GM13977 (cell line): ENCODE measurements at regions not wholly inside any gene's neighbourhood (a gene's known extent, or its start where the extent isn't known, plus 50 kb on each side); places are given as distances from the start of the nearest gene placed in this dataset.

Experiments
- DNase-seq: peaks from one replicate; pipeline ENCODE4 v3.0.0; 2012; ENCODE audit warnings: low spot score
- in situ Hi-C: fragments of 300-500 bp; cut with MboI; formaldehyde crosslinking; loops from one replicate; pipeline ENCODE4 v1.12.0; 2022; ENCODE audit warnings: low sequenced_read_pairs, low pct_unique_long_range_greater_than_20kb, mixed read lengths, inconsistent platforms; ENCODE audit not compliant: unreplicated experiment
- TF ChIP-seq, protein P1 (sequence below): IDR thresholded peaks from 2 replicates; pipeline ENCODE4 v1.5.1; 2012; ENCODE audit warnings: mild to moderate bottlenecking, control low read depth; ENCODE audit not compliant: insufficient read depth; ENCODE audit errors: extremely low read depth, missing control alignments

DNA sequence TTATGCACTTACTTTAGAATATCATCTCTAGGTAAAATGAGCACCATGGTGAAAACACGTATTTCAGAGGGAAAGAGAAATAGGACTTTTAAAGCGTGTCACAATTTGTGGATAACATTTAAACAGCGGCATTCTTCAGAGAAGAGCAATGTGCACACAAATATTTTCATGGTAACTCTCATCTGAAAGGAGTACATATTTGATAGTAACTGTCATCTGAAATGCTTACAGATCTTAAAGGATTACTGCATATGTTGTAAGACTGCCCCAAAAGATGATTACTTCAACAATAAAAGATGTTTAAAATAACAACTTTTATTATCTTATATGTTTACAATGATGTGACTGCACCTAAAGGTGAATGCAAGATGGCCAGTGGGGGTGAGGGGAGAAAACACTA lies 408.8 kb downstream of the PLA2G4A start:
- DNase-seq: no peak
- in situ Hi-C loops: no loop called here
- TF ChIP-seq, protein P1, sequence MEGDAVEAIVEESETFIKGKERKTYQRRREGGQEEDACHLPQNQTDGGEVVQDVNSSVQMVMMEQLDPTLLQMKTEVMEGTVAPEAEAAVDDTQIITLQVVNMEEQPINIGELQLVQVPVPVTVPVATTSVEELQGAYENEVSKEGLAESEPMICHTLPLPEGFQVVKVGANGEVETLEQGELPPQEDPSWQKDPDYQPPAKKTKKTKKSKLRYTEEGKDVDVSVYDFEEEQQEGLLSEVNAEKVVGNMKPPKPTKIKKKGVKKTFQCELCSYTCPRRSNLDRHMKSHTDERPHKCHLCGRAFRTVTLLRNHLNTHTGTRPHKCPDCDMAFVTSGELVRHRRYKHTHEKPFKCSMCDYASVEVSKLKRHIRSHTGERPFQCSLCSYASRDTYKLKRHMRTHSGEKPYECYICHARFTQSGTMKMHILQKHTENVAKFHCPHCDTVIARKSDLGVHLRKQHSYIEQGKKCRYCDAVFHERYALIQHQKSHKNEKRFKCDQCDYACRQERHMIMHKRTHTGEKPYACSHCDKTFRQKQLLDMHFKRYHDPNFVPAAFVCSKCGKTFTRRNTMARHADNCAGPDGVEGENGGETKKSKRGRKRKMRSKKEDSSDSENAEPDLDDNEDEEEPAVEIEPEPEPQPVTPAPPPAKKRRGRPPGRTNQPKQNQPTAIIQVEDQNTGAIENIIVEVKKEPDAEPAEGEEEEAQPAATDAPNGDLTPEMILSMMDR: no peak

DNA sequence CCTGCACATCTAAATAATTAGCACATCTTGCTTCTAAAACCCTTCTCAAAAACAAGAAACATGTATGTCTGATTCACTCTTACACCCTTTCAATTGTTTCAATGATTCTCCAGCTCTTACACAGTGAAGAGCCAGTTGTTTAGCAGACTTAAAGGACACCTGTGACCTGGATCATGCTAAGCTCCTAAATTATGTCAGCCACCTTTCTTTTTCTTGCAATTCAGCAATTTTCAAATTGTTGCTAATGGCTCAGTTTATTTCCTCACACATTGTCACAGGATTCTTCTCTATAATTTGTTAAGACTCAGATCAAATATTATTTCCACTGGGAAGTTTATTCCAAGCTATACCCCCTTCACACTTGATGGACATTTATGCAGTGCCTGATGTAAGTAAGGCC lies 413.2 kb downstream of the PLA2G4A start:
- DNase-seq: no peak
- TF ChIP-seq, protein P1: no peak
- in situ Hi-C loops: no loop called here

DNA sequence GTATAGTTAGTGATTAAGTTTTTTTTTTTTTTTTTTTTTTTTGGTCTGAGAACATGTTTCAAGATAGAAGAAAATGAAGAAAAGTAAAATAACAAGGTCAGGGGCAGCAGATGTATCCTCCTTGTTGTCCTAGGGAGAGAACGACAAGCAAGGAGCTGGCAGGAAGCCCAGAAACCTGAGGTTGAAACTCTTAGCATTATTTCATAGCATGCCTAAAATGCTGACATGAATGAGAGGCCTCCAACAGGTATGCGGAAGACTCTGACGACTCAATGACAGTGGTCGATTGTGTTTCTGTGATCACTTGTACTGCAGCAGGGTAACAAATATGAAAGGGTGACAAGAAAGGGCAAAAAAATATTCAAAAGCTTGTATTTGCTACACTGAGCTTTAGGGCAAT lies 415.9 kb downstream of the PLA2G4A start:
- in situ Hi-C loops: no loop called here
- TF ChIP-seq, protein P1: no peak
- no peak for DNase-seq

DNA sequence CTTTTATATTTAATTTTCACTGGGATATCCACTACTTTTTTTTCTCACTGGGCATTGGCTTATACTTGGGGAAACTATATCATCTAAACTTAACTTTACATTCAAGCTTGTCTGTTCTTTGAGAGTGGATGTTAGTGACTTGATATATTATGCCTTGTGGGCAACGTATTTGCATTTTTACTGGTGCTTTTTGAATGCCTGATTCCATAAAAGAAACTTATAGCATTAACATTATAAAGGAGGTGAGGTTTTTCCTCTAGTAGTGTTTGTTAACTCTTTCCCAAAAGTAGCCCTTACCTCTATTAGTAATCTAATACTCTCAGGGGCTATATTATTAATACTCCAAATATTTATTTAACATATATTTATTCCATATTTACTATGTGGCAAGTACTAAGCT lies 416.5 kb downstream of the PLA2G4A start:
- DNase-seq: no peak
- TF ChIP-seq, protein P1: no peak
- in situ Hi-C loops: no loop called here

DNA sequence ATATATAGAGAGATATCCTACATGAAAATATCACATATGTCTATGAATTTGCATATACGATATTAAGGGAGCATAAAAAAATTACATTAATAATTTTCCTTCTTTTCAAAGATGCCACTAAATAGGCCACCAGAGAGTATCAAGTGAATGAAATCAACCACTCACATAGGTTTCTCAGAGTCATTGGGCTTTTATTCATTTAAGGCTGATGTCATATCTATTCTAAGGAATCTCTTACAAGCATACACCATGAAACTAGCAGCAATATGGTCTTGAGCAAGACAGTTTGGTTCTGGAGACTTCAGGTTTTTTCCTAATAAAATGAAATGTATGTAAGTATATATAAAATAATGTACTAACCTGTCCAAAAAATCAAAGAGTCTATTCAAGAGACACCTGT lies 420.4 kb downstream of the PLA2G4A start:
- TF ChIP-seq, protein P1: no peak
- no peak for DNase-seq
- in situ Hi-C loops: no loop called here

DNA sequence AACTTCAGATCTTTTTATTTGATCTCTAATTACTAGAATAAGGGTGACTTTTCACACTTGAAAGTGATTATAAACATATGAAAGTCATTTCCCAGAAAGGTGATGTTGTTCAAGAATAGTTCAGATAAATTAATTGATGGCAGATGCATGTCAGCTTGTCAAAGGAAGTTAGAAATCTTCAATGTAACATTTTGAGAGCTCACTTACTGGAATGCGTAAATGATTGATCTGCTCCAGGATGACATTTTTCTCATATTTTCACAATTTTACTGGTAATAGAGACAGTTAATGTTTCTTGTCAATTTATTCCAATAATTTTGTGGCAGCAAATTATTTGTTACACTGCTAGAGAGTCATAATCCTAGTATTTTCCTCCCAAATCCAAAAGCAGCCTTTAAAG lies 424.2 kb downstream of the PLA2G4A start:
- in situ Hi-C loops: no loop called here
- TF ChIP-seq, protein P1: no peak
- DNase-seq: no peak

DNA sequence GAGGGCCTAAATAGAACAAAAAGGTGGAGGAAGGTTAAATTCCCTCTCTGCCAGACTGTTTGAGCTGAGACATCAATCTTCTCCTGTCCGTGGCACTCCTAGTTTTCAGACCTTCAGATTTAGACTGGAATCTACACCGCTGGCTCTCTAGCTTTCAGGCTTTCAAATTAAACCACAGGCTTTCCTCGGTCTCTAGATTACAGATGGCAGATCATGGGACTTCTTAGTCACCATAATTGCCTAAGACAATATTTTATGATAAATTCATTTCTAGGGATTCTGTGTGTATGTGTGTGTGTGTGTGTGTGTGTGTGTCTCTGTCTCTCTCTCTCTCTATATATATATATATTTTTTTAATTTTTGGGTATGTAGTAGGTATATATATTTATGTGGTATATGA lies 428.7 kb downstream of the PLA2G4A start:
- TF ChIP-seq, protein P1: no peak
- in situ Hi-C loops: no loop called here
- DNase-seq: no peak
